Suprapubic skin (tissue), 4 donors: ENCODE measurements at regions not wholly inside any gene's neighbourhood (a gene's known extent, or its start where the extent isn't known, plus 50 kb on each side); places are given as distances from the start of the nearest gene placed in this dataset.

Experiments used
- CTCF ChIP-seq, 2 donors: fragments of 200-600 bp in 1 of 2; fragments of 450-650 bp in 1 of 2; sonication (generic) in 1 of 2; IDR thresholded peaks; one replicate each; pipeline ENCODE4 v1.5.1; 2016 to 2019; ENCODE audit warnings: antibody characterized with exemption in 2 of 2, mild to moderate bottlenecking in 1 of 2, moderate library complexity in 1 of 2
- EP300 ChIP-seq: sonication (generic); formaldehyde crosslinking; IDR thresholded peaks from one replicate; pipeline ENCODE4 v1.6.1; 2017; ENCODE audit warnings: antibody characterized with exemption
- POLR2A ChIP-seq, 2 donors: fragments of 450-650 bp; IDR thresholded peaks; one replicate each; pipeline ENCODE4 v1.6.1; 2017; ENCODE audit warnings: antibody characterized with exemption in 2 of 2, mild to moderate bottlenecking in 2 of 2, moderate library complexity in 2 of 2
- POLR2AphosphoS5 ChIP-seq, 3 donors: sonication (generic); formaldehyde crosslinking; IDR thresholded peaks; one replicate each; pipeline ENCODE4 v1.6.1; 2017; ENCODE audit warnings: antibody characterized with exemption in 3 of 3

GRCh38 chr12:47017901-47018475 lies 61.4 kb upstream of the PCED1B start:
- TF ChIP-seq CTCF (IDR thresholded peaks at IDR 0.05) (no peak), POLR2A (IDR thresholded peaks at IDR 0.05) (no peak), POLR2AphosphoS5 (IDR thresholded peaks at IDR 0.05) (no peak), EP300 (no peak)
